NCI-H345 treated with DMSO at 0.1 percent for 48 hours (cell line): ENCODE measurements at regions not wholly inside any gene's neighbourhood (a gene's known extent, or its start where the extent isn't known, plus 50 kb on each side); places are given as distances from the start of the nearest gene placed in this dataset.
"Not testable (repeated sequence)": the region's sequence is repeated elsewhere in the genome, so short reads cannot be mapped to it uniquely, and the experiment has no call there.

ENCODE experiments used
- DNase-seq: peaks from one replicate; lab custom pipeline; 2025; ENCODE audit not compliant: unreplicated experiment; lab: John Stamatoyannopoulos, UW

- no peak for DNase-seq
These were observed 214.8 kb upstream of the SESN3 start for GRCh38 chr11:95445746-95446333.

GRCh38 chr11:95444309-95445241 is 213.6 kb upstream of the SESN3 start:
- no peak for DNase-seq

- DNase-seq = no peak
These were observed 212.4 kb upstream of the SESN3 start for GRCh38 chr11:95443386-95443785.

- DNase-seq = no peak
These were observed 211.6 kb upstream of the SESN3 start for GRCh38 chr11:95442531-95443050.

GRCh38 chr11:95435628-95436353 is 204.8 kb upstream of the SESN3 start:
- no peak for DNase-seq

- DNase-seq = no peak
These were observed 204.2 kb upstream of the SESN3 start for GRCh38 chr11:95435192-95435591.

GRCh38 chr11:95434489-95435057 is 203.6 kb upstream of the SESN3 start:
- DNase-seq = no peak

- DNase-seq = no peak
These were observed 203.0 kb upstream of the SESN3 start for GRCh38 chr11:95434009-95434408.

GRCh38 chr11:95432714-95433503 is 201.9 kb upstream of the SESN3 start:
- DNase-seq = no peak

- no peak for DNase-seq
These were observed 198.4 kb upstream of the SESN3 start for GRCh38 chr11:95429376-95429907.

- DNase-seq = no peak
These were observed 195.9 kb upstream of the SESN3 start for GRCh38 chr11:95426823-95427462.

GRCh38 chr11:95419915-95420314 is 188.9 kb upstream of the SESN3 start:
- no peak for DNase-seq

GRCh38 chr11:95418916-95419315 is 187.9 kb upstream of the SESN3 start:
- DNase-seq = no peak

GRCh38 chr11:95417832-95418231 is 186.8 kb upstream of the SESN3 start:
- no peak for DNase-seq

- no peak for DNase-seq
These were observed 184.9 kb upstream of the SESN3 start for GRCh38 chr11:95415837-95416304.

GRCh38 chr11:95414217-95414616 is 183.2 kb upstream of the SESN3 start:
- no peak for DNase-seq

GRCh38 chr11:95413761-95414160 is 182.8 kb upstream of the SESN3 start:
- DNase-seq = no peak

GRCh38 chr11:95413021-95413420 is 182.0 kb upstream of the SESN3 start:
- DNase-seq = no peak

- no peak for DNase-seq
These were observed 181.1 kb upstream of the SESN3 start for GRCh38 chr11:95412074-95412473.

GRCh38 chr11:95410707-95411106 is 179.7 kb upstream of the SESN3 start:
- DNase-seq = not testable (repeated sequence)
